GM12873 (cell line): ENCODE measurements at regions not wholly inside any gene's neighbourhood (a gene's known extent, or its start where the extent isn't known, plus 50 kb on each side); places are given as distances from the start of the nearest gene placed in this dataset.

Experiments used
- CTCF ChIP-seq: IDR thresholded peaks from 2 replicates; pipeline ENCODE4 v1.5.1; 2012; ENCODE audit warnings: low read depth, mild to moderate bottlenecking, moderate library complexity, low read length, control low read depth; ENCODE audit not compliant: insufficient read depth; ENCODE audit errors: missing control alignments

GRCh38 chr4:66767442-66767841, 777.9 kb downstream of the CENPC start:
- TF ChIP-seq CTCF, result no peak

GRCh38 chr4:66766557-66766956, 778.7 kb downstream of the CENPC start:
- no peak for TF ChIP-seq CTCF

GRCh38 chr4:66750273-66750672, 795.0 kb downstream of the CENPC start:
- TF ChIP-seq CTCF, result no peak

- no peak for TF ChIP-seq CTCF
Observed at GRCh38 chr4:66741081-66741480, 804.2 kb downstream of the CENPC start.

- TF ChIP-seq CTCF, result no peak
Observed at GRCh38 chr4:66736606-66737005, 808.7 kb downstream of the CENPC start.

GRCh38 chr4:66728280-66728679, 817.0 kb downstream of the CENPC start:
- TF ChIP-seq CTCF, result no peak

- no peak for TF ChIP-seq CTCF
Observed at GRCh38 chr4:66704243-66704642, 841.1 kb downstream of the CENPC start.
